ENCODE measurements at regions not wholly inside any gene's neighbourhood (a gene's known extent, or its start where the extent isn't known, plus 50 kb on each side); places are given as distances from the start of the nearest gene placed in this dataset.

DNA sequence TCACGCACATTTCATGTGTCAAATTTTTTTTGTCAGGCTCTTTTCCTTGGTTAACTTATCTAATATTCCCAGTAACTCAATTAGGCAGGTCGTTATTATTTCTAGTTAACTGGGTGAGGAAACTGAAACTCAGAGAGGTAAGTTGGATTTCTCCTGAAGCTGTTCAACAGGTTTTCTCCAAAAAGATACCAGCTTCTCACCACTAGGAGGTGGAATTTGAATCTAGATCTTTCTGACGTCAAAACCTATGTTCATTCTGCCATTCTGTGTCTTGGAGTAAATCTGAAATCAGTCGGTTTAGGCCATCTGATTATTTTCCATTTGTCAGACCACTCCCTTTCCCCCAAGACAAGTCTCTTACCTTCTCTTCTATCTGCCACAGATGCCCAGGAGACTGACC, 572.9 kb downstream of the ACTL7B start:
- Histone ChIP-seq H3K4me1 (no peaks in the 10 kb centered on the region), H3K9ac (ENCODE audit: low read depth in 2 of 2, low read length in 2 of 2) (no peak overlapping the region), H3K36me3 (no peaks in the 10 kb centered on the region), H3K9me3 (no peaks in the 10 kb centered on the region), H3K27me3 (no peaks in the 10 kb centered on the region), H3K27ac (no peak overlapping the region), H3K4me3 (no peak overlapping the region)
- peak; percentile 18 for TF ChIP-seq CTCF (IDR thresholded peaks at IDR 0.05)
- intact Hi-C loops (cut with DNase I): loop anchor here (10.0 kb wide), 1 partner anchor 132 kb away; no protein-coding TSS in a partner anchor
- no peak for DNase-seq

GRCh38 chr9:108281696-108282095, 574.1 kb downstream of the ACTL7B start:
- Histone ChIP-seq H3K4me3 (no peak overlapping the region), H3K36me3 (no peaks in the 10 kb centered on the region), H3K9me3 (no peaks in the 10 kb centered on the region), H3K4me1 (no peaks in the 10 kb centered on the region), H3K9ac (ENCODE audit: low read depth in 2 of 2, low read length in 2 of 2) (no peak overlapping the region), H3K27me3 (no peaks in the 10 kb centered on the region), H3K27ac (no peak overlapping the region)
- no peak for TF ChIP-seq CTCF (IDR thresholded peaks at IDR 0.05)
- intact Hi-C loops (cut with DNase I): loop anchor here (10.0 kb wide), 1 partner anchor 133 kb away; no protein-coding TSS in a partner anchor
- no peak for DNase-seq

DNA sequence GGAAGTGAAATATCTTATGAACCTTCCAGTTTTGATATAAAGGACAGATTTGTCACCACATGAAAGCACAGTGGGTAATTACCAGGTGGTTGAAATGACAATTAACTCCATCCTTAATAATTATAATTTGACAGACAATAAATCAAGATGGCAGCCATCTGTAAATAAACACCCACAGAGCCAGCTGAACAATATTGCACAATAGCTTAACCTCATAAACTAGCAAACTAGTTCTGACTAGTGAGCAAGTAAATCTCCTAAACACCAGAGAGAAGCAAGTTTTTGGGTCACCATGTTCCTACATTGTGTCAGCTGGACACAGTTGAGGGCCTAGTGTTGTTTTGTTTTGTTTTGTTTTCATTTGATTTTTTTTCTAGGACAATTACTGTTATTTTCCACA, 577.4 kb downstream of the ACTL7B start:
- Histone ChIP-seq H3K36me3 (no peaks in the 10 kb centered on the region), H3K27ac (no peak overlapping the region), H3K27me3 (no peaks in the 10 kb centered on the region), H3K9me3 (no peaks in the 10 kb centered on the region), H3K9ac (ENCODE audit: low read depth in 2 of 2, low read length in 2 of 2) (no peak overlapping the region), H3K4me1 (no peaks in the 10 kb centered on the region), H3K4me3 (no peak overlapping the region)
- no peak for DNase-seq
- intact Hi-C loops (cut with DNase I): no loop called here
- no peak for TF ChIP-seq CTCF (IDR thresholded peaks at IDR 0.05)

- no peak for TF ChIP-seq CTCF (IDR thresholded peaks at IDR 0.05)
- intact Hi-C loops (cut with DNase I): no loop called here
- no peak overlapping the region for H3K4me3 ChIP-seq
- no peaks in the 10 kb centered on the region for H3K27me3 ChIP-seq
- H3K4me1 ChIP-seq: no peaks in the 10 kb centered on the region
- no peak for DNase-seq
- no peak overlapping the region for H3K9ac ChIP-seq (ENCODE audit: low read depth in 2 of 2, low read length in 2 of 2)
- H3K36me3 ChIP-seq: no peaks in the 10 kb centered on the region
- H3K27ac ChIP-seq: no peak overlapping the region
- no peaks in the 10 kb centered on the region for H3K9me3 ChIP-seq
These were observed 578.6 kb downstream of the ACTL7B start for GRCh38 chr9:108277216-108277615.

DNA sequence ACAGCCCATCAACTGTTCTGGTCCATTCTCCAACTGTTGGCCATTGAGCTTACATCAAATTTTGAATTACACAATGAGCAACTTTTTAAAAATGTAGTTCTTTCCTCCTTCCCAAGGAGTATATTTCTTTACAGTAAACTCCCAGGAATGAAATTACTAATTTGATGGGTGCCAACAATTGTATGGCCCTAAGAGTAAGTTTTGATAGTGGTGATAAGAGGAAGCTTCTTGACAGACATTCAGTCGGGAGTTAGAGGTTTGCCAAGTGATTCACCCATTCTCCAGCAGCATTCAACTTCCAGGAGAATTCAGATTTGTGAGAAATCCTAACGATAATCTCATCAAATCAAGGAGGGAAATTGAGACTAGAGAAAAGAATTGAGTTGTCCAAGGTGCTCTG, 579.9 kb downstream of the ACTL7B start:
- intact Hi-C loops (cut with DNase I): no loop called here
- Histone ChIP-seq H3K4me3 (no peak overlapping the region), H3K27ac (no peak overlapping the region), H3K9me3 (no peaks in the 10 kb centered on the region), H3K9ac (ENCODE audit: low read depth in 2 of 2, low read length in 2 of 2) (no peak overlapping the region), H3K27me3 (no peaks in the 10 kb centered on the region), H3K4me1 (no peaks in the 10 kb centered on the region), H3K36me3 (no peaks in the 10 kb centered on the region)
- no peak for TF ChIP-seq CTCF (IDR thresholded peaks at IDR 0.05)
- no peak for DNase-seq

GRCh38 chr9:108274971-108275370, 580.8 kb downstream of the ACTL7B start:
- Histone ChIP-seq H3K27me3 (no peaks in the 10 kb centered on the region), H3K27ac (no peak overlapping the region), H3K9me3 (no peaks in the 10 kb centered on the region), H3K4me1 (no peaks in the 10 kb centered on the region), H3K9ac (ENCODE audit: low read depth in 2 of 2, low read length in 2 of 2) (no peak overlapping the region), H3K36me3 (no peaks in the 10 kb centered on the region), H3K4me3 (no peak overlapping the region)
- intact Hi-C loops (cut with DNase I): loop anchor here (5.0 kb wide), 1 partner anchor 793 kb away; no protein-coding TSS in a partner anchor
- DNase-seq: no peak
- no peak for TF ChIP-seq CTCF (IDR thresholded peaks at IDR 0.05)
